Hepatocyte (in vitro differentiated cells): ENCODE measurements at regions not wholly inside any gene's neighbourhood (a gene's known extent, or its start where the extent isn't known, plus 50 kb on each side); places are given as distances from the start of the nearest gene placed in this dataset.

Experiments used
- CTCF ChIP-seq: fragments of 200-600 bp; sonication (generic); IDR thresholded peaks from 2 replicates; pipeline ENCODE4 v1.5.1; 2016; ENCODE audit warnings: antibody characterized with exemption, mild to moderate bottlenecking; ENCODE audit not compliant: poor library complexity
- EZH2 ChIP-seq: fragments of 200-600 bp; sonication (generic); IDR thresholded peaks from 2 replicates; pipeline ENCODE4 v1.6.1; 2016; ENCODE audit warnings: antibody characterized with exemption, mild to moderate bottlenecking, borderline replicate concordance
- EZH2phosphoT487 ChIP-seq: fragments of 200-600 bp; sonication (generic); IDR thresholded peaks from one replicate; pipeline ENCODE4 v1.6.1; 2018; ENCODE audit warnings: antibody characterized with exemption, mild to moderate bottlenecking, low read depth, moderate library complexity; ENCODE audit not compliant: unreplicated experiment, severe bottlenecking

GRCh38 chr4:13888112-13888511, 260.6 kb upstream of the BOD1L1 start:
- no peak for TF ChIP-seq CTCF
- no peak for TF ChIP-seq EZH2phosphoT487
- TF ChIP-seq EZH2, result no peak
